MM.1S (cell line): ENCODE measurements at regions not wholly inside any gene's neighbourhood (a gene's known extent, or its start where the extent isn't known, plus 50 kb on each side); places are given as distances from the start of the nearest gene placed in this dataset.

Experiments
- EZH2 ChIP-seq: fragments of 300-600 bp; sonication (generic); optimal IDR thresholded peaks from 2 replicates; pipeline ENCODE3; 2017; ENCODE audit warnings: low read depth, mild to moderate bottlenecking, antibody characterized with exemption, low read length, mixed read lengths
- TF ChIP-seq, protein P1 (sequence below): fragments of 300-600 bp; sonication (generic); IDR thresholded peaks from 2 replicates; pipeline ENCODE4 v1.5.1; 2016; ENCODE audit warnings: antibody characterized with exemption, low read length, mixed read lengths

GRCh38 chr16:79959226-79959625 lies 358.7 kb upstream of the MAF start:
- TF ChIP-seq, protein P1, sequence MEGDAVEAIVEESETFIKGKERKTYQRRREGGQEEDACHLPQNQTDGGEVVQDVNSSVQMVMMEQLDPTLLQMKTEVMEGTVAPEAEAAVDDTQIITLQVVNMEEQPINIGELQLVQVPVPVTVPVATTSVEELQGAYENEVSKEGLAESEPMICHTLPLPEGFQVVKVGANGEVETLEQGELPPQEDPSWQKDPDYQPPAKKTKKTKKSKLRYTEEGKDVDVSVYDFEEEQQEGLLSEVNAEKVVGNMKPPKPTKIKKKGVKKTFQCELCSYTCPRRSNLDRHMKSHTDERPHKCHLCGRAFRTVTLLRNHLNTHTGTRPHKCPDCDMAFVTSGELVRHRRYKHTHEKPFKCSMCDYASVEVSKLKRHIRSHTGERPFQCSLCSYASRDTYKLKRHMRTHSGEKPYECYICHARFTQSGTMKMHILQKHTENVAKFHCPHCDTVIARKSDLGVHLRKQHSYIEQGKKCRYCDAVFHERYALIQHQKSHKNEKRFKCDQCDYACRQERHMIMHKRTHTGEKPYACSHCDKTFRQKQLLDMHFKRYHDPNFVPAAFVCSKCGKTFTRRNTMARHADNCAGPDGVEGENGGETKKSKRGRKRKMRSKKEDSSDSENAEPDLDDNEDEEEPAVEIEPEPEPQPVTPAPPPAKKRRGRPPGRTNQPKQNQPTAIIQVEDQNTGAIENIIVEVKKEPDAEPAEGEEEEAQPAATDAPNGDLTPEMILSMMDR: no peak
- TF ChIP-seq EZH2: no peak
